ENCODE measurements at regions not wholly inside any gene's neighbourhood (a gene's known extent, or its start where the extent isn't known, plus 50 kb on each side); places are given as distances from the start of the nearest gene placed in this dataset.

DNA sequence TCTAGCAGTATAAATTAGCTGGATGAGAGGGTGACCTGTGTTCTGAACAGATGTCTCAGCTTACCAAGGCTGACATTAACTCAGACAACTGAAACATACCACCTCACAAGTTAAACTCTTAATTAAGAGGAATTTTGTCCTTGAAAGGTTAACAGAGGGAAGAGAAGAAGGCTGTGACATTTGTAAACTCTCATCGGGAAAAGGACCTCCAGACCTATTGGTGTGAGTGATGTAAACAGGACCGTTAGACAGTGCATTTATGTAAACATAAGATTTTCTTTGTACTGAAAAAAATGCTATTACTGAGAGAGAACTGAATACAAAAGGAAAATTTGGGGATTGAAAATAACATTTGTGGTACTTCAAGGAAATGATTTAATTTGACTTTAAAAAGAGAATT, 308.4 kb upstream of the DIAPH2 start (continued):
- TF ChIP-seq MTA3 (CRISPR knock-in tag; IDR thresholded peaks at IDR 0.05) (no peak), ELF3 (CRISPR knock-in tag; IDR thresholded peaks at IDR 0.05) (no peak), ATRX (CRISPR knock-in tag; IDR thresholded peaks at IDR 0.05; ENCODE audit: borderline replicate concordance) (no peak), ZNF768 (CRISPR knock-in tag; IDR thresholded peaks at IDR 0.05) (no peak), DR1 (CRISPR knock-in tag; IDR thresholded peaks at IDR 0.05) (no peak)

DNA sequence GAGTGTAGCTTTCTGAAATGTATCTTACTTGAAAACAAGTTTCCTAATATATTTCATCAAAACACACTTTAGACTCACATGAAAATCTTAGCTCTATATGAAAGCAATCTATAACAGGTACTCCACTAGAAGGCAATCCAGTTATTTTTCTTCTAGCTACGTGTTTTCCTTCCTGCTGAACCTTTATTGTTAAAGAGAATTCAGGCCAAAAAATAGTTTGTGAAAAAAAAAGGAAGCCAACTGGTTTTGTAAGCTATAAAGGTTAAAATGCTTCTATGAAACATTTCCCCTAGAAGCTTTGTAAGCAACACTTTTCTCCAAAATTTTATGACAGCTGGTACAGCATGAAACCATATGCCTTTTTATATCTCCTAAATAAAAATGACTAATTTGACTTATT, 304.7 kb upstream of the DIAPH2 start:
- intact Hi-C loops (cut with micrococcal nuclease; ENCODE audit: unreplicated experiment) (no loop called here), in situ Hi-C loops (cut with HindIII; ENCODE audit: extremely low pct_ligation_motif_present, low pct_unique_long_range_greater_than_20kb) (no loop called here)
- Histone ChIP-seq H3K9ac (ENCODE audit: insufficient read depth, low read depth, low read length) (no peak overlapping the region), H3K27ac (ENCODE audit: extremely low read length, insufficient read depth, low read length) (no peak overlapping the region), H2AFZ (ENCODE audit: low read length) (no peak overlapping the region), H3K27me3 (ENCODE audit: control insufficient read depth in 1 of 2, insufficient read depth in 2 of 2, low read length in 2 of 2) (no peaks in the 10 kb centered on the region; a peak in 1 of 5 replicates), H3K79me2 (ENCODE audit: insufficient read depth, low read length) (no peaks in the 10 kb centered on the region), H3K4me1 (ENCODE audit: insufficient read depth, low read length) (no peaks in the 10 kb centered on the region), H3K36me3 (replicated peaks in 1 of 2; ENCODE audit: control insufficient read depth in 1 of 2, insufficient read depth in 2 of 2, low read length in 2 of 2) (no peaks in the 10 kb centered on the region), H3K9me3 (ENCODE audit: low read length) (no peaks in the 10 kb centered on the region), H4K20me1 (ENCODE audit: insufficient read depth, low read length) (no peaks in the 10 kb centered on the region), H3K4me3 (replicated peaks in 1 of 3; ENCODE audit: insufficient read depth in 1 of 3, low read depth in 2 of 3, low read length in 3 of 3) (no peak overlapping the region), H3K4me2 (ENCODE audit: low read depth, low read length) (no peak overlapping the region)
- ChIA-PET POLR2A (no interaction called here), CTCF (ENCODE audit: low intra/inter-chr PET ratio, low total read pairs) (no interaction called here)
- TF ChIP-seq MIXL1 (CRISPR knock-in tag; IDR thresholded peaks at IDR 0.05) (no peak), ZMYM3 (CRISPR knock-in tag; IDR thresholded peaks at IDR 0.05) (no peak), HOXD1 (CRISPR knock-in tag; IDR thresholded peaks at IDR 0.05) (no peak), ZNF441 (CRISPR knock-in tag; IDR thresholded peaks at IDR 0.05; ENCODE audit: borderline replicate concordance) (no peak), ONECUT2 (CRISPR knock-in tag; IDR thresholded peaks at IDR 0.05) (no peak), CCAR2 (optimal IDR thresholded peaks at IDR 0.05; ENCODE audit: low read depth, low read length) (no peak), MAF1 (CRISPR knock-in tag; IDR thresholded peaks at IDR 0.05; ENCODE audit: borderline replicate concordance) (no peak), NFKB2 (CRISPR knock-in tag; IDR thresholded peaks at IDR 0.05; ENCODE audit: borderline replicate concordance) (no peak), REXO4 (CRISPR knock-in tag; IDR thresholded peaks at IDR 0.05; ENCODE audit: borderline replicate concordance) (no peak), MEIS1 (CRISPR knock-in tag; IDR thresholded peaks at IDR 0.05; ENCODE audit: borderline replicate concordance) (no peak), MATR3 (CRISPR knock-in tag; IDR thresholded peaks at IDR 0.05) (no peak), TGIF2 (CRISPR knock-in tag; IDR thresholded peaks at IDR 0.05) (no peak), SP4 (CRISPR knock-in tag; IDR thresholded peaks at IDR 0.05) (no peak)
- WGBS (ENCODE audit: low lambda C conversion rate): 0% methylated on average over 1 of the region's 1 CpG
- ATAC-seq (no peak), FAIRE-seq (no peak), DNase-seq (ENCODE audit: low spot score) (no peak)
- no TSS peak for BruUV-seq (replicated peaks)
